G401.6 (cell line): ENCODE measurements at regions not wholly inside any gene's neighbourhood (a gene's known extent, or its start where the extent isn't known, plus 50 kb on each side); places are given as distances from the start of the nearest gene placed in this dataset.
"Not testable (repeated sequence)": the region's sequence is repeated elsewhere in the genome, so short reads cannot be mapped to it uniquely, and the experiment has no call there.

Source experiments
- FAIRE-seq: peaks from 2 replicates; lab custom pipeline; 2012; peaks lifted over from hg19 to GRCh38; lab: Jason Lieb, UNC

- not testable (repeated sequence) for FAIRE-seq
Measured at GRCh38 chr21:13921455-13921854, 289.3 kb downstream of the LIPI start.

DNA sequence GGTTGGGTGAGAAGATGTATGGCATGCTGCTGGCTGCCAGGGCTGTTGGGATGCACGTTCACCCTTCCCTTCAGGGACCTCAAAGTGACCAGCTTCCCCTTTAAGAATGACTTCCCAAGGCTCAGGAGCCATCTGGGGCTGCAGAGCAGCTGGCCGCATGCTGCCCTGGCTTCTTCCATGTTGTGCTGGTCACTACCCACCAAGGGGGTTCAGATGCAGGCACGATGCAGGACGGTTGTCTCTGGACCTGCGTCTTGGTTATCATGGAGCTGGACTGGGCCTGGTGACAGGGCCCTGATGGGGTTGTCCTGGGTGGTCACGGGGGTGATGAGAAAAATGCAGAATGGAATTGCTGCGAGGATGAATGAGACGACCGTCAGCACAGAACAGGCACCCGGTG is 297.8 kb downstream of the POTED start:
- not testable (repeated sequence) for FAIRE-seq

DNA sequence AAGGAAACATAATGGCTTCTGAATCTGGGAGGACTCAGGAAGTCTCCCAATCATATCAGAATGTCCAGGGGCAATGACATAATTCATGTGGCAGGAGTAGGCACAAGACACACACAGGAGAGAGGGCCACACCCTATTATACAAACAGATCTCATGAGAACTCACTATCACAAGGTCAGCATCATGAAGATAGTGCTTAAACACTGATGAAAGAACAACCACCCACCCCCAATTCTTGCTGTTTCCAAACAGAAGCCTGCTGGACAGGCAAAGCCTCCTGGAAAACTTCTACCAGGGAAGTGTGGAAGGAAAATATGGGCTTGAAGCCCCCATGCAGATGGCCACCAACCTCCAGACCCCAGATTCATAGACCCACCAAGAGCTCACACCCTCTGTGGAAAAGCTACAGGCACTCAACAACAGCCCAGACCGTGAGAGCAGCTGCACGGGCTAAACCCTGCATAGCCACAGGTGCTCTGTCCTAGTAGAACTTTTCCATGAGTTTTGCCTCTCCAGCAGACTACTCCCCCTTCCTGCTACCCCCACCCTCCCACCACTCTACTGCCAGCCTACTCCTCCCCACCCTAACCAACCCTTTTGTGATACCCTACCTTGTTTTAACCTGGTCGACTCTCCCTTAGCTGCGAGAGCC is 287.1 kb downstream of the POTED start:
- not testable (repeated sequence) for FAIRE-seq

DNA sequence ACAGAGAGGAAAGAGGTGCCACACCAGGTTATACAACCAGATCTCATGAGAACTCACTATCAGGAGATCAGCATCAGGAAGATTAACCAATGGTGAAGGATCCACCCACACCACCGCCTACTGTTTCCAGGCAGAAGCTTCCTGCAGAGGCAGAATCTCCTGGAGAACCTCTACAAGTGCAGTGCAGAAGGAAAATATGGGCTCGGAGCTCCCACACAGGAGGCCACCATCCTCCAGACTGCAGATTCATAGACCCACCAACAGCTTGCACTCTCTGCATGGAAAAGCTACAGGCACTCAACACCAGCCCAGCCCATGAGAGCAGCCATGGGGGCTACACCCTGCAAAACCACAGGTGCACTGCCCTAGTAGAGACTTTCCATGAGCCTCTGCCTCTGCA is 284.0 kb downstream of the POTED start:
- FAIRE-seq = not testable (repeated sequence)

- not testable (repeated sequence) for FAIRE-seq
Measured at GRCh38 chr21:13893025-13893424, 283.4 kb downstream of the POTED start.

DNA sequence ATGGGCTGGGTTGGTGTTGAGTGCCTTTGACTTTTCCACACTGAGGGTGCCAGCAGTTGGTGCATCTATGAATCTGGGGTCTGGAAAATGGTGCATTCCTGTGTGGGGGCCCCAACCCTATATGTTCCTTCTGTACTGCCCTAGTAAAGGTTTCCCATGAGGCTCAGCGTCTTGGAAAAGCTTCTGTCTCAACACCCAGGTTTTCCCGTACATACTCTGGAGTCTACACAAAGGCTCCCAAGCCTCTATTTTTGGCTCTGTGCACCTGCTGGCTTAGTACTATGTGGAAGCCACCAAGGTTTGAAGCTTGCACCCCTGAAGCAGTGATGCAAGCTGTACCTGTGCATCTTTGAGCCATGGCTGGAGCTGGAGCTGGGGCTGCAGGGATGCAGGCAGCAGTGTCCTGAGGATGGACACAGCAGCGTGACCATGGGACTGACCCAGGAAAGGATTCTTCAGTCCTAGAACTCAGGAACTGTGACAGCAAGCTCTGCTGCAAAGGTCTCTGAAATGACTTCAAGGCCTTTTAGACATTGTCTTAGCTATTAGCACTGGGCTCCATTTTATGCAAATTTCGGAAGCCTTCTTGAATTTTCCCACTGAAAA is 282.7 kb downstream of the POTED start:
- not testable (repeated sequence) for FAIRE-seq

- not testable (repeated sequence) for FAIRE-seq
Measured at GRCh38 chr21:13889176-13889575, 279.6 kb downstream of the POTED start.

- FAIRE-seq = not testable (repeated sequence)
Measured at GRCh38 chr21:13883641-13884395, 274.2 kb downstream of the POTED start.

GRCh38 chr21:13877503-13877902 is 267.9 kb downstream of the POTED start:
- FAIRE-seq = not testable (repeated sequence)

DNA sequence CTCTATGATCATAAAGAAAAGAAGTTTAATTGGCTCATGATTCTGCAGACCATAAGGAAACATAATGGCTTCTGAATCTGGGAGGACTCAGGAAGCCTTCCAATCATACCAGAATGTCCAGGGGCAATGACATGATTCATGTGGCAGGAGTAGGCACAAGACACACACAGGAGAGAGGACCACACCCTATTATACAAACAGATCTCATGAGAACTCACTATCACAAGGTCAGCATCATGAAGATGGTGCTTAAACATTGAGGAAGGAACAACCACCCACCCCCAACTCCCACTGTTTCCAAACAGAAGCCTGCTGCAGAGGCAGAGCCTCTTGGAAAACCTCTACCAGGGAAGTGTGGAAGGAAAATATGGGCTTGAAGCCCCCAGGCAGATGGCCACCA is 267.4 kb downstream of the POTED start:
- FAIRE-seq = not testable (repeated sequence)

DNA sequence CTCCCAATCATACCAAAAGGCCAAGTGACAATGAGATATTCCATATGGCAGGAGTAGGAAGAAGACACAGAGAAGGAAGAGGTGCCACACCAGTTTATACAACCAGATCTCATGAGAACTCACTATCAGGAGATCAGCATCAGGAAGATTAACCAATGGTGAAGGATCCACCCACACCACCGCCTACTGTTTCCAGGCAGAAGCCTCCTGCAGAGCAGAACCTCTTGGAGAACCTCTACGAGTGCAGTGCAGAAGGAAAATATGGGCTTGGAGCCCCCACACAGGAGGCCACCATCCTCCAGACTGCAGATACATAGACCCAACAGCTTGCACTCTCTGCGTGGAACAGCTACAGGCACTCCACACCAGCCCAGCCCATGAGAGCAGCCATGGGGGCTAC is 264.4 kb downstream of the POTED start:
- not testable (repeated sequence) for FAIRE-seq

GRCh38 chr21:13854638-13855037 is 245.1 kb downstream of the POTED start:
- FAIRE-seq = no peak

GRCh38 chr21:13850808-13851207 is 241.2 kb downstream of the POTED start:
- FAIRE-seq = not testable (repeated sequence)

- FAIRE-seq = not testable (repeated sequence)
Measured at GRCh38 chr21:13849489-13849888, 239.9 kb downstream of the POTED start.

DNA sequence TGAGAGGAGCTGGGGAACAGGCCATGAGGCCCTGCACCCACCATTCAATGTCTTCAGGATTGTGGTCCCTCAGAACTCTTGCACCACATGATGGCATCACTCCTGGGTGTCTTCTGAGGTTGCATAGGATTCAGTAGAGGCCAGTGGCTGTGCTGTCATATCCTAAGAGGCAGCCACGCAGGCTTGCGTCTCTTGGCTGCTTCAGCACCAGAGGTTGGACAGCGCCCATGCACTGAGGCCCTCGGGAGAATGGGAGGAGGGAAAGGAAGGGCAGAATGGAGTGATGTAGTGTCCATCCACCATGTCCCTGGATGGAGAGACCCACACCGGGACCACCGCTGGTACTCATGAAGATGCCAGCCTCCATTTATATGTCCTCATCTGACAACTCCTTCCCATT is 237.1 kb downstream of the POTED start:
- FAIRE-seq = not testable (repeated sequence)

DNA sequence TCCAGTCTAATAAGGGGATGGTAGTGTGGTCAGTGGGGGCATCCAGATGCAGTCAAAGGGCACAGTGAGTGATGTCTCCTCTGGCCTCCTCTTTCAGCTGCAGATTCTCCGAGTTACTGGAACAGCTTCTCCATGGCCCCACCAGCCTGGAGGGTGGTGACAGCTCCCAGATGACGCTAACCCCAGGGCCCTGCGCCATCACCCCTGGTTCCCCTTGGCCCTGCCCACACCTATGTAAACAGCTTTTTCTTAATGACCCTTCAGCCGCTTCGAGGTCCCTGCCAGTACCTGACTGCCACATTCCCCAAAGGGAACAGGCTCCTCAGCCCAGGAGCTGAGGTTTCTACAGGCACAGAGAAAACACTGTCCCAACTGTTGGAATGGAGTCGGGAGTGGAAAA is 235.0 kb downstream of the POTED start:
- FAIRE-seq = not testable (repeated sequence)

DNA sequence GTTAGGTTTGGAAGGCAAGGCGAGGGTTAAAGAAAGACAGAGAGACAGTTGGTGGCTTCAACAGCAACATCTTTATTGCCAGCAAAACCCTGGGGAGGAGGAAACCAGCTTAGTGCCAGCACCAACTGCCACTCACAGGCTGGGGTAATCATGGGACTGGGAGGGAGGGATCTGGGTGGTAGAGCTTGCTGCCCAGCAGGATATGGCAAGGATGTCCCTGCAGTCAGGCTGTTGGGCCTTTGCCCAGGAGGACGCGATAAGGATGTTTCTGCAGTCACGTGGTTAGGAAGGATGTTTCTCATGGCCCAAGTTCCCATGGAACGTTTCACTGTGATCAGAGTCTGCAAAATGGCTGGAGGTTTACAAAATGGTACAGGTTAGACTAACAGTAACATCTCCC is 233.5 kb downstream of the POTED start:
- FAIRE-seq = not testable (repeated sequence)

DNA sequence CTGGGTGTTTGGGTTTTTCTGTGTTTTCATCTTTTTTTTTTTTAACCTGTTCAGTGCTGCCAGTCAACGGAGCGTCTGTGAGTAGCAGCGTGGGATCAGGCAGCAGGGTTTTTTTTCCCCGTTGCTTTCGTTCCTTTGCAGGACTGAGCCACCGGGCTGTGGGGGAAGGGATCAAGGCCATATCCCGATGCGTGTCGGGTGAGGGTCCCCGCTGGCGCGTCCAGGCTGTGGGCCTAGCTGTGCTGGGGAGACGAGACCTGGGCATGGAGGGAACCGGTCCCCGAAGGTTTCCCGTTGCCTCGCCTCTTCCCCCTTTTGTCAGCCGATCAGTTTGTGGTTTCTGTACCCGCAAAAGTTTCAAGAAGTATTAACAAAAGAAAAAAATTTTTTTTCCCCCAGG is 218.1 kb downstream of the POTED start:
- not testable (repeated sequence) for FAIRE-seq

DNA sequence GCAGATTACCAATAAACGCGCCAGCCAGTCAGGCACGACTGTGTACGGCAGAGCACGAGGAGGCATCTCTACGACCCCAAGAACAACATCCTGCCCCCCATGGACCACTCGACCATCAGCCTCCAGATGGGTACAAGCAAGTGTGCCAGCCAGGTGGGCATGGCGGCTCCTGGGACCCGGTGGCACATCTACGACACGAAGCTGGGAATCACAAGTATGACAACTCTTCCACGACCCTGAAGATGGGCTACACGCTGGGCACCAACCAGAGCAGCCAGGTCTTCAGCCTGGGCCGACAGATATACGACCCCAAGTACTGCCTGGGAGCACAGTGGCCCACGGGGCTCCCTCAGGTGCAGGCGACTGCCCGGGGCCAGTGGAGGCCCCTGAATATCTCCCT is 217.6 kb downstream of the POTED start:
- no peak for FAIRE-seq

GRCh38 chr21:13826511-13826910 is 216.9 kb downstream of the POTED start:
- FAIRE-seq = not testable (repeated sequence)

- not testable (repeated sequence) for FAIRE-seq
Measured at GRCh38 chr21:13825218-13825778, 215.7 kb downstream of the POTED start.

- FAIRE-seq = not testable (repeated sequence)
Measured at GRCh38 chr21:13820286-13820685, 210.7 kb downstream of the POTED start.

DNA sequence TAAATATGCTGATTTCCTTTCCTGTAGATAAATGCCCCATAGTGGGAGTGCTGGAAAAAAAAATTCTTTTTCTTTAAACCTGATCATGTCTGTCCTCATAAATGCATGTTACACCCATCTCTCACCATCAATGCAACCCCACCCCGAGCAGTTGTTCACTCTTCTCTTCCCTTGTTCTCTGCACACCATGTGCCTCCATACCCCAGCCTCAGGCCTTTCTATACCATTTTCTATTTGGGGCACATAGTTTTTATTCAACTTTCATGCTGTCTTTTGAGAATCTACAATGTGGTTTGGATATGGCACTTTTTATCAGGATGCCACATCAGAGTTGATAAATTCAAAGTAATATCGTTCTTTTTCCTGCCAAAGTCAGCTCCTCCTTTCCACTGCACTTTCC is 202.6 kb downstream of the POTED start:
- not testable (repeated sequence) for FAIRE-seq
